ENCODE measurements at regions not wholly inside any gene's neighbourhood (a gene's known extent, or its start where the extent isn't known, plus 50 kb on each side); places are given as distances from the start of the nearest gene placed in this dataset.
"Not testable (repeated sequence)": the region's sequence is repeated elsewhere in the genome, so short reads cannot be mapped to it uniquely, and the experiment has no call there.

DNA sequence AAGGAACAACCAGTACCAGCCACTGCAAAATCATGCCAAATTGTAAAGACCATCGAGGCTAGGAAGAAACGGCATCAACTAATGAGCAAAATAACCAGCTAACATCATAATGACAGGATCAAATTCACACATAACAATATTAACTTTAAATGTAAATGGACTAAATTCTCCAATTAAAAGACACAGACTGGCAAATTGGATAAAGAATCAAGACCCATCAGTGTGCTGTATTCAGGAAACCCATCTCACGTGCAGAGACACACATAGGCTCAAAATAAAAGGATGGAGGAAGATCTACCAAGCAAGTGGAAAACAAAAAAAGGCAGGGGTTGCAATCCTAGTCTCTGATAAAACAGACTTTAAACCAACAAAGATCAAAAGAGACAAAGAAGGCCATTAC lies 97.6 kb downstream of the GPX5 start:
- not testable (repeated sequence) for DNase-seq (ENCODE audit: low spot score)

DNA sequence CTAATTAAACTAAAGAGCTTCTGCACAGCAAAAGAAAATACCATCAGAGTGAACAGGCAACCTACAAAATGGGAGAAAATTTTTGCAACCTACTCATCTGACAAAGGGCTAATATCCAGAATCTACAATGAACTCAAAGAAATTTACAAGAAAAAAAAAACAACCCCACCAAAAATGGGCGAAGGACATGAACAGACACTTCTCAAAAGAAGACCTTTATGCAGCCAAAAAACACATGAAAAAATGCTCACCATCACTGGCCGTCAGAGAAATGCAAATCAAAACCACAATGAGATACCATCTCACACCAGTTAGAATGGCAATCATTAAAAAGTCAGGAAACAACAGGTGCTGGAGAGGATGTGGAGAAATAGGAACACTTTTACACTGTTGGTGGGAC lies 100.7 kb downstream of the GPX5 start:
- DNase-seq (ENCODE audit: low spot score), result not testable (repeated sequence)

DNA sequence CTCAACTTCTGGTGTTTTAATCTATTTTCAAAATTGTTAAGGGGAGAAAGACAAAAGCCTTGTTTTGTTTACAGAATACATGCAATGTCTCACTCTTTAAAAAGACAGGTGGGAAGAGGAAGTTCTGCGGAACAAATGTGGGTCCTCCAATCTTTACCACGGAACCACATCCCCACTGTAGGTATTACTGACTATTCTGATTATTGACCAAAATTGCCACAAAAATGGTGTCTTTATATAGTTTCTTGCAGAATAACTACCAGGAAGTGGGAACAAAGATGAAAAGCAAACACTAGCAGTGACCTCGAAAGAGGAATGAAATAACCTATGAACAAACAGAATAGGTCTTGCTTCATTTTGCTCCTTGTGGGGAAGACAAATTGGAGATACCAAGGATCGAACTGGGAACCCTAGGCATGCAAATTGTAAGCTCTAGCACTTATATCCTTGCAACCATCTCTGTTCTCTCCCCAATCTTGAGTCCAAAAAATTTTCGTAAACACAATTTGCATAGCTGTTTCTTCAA lies 106.7 kb downstream of the GPX5 start:
- DNase-seq (ENCODE audit: low spot score), result no peak

DNA sequence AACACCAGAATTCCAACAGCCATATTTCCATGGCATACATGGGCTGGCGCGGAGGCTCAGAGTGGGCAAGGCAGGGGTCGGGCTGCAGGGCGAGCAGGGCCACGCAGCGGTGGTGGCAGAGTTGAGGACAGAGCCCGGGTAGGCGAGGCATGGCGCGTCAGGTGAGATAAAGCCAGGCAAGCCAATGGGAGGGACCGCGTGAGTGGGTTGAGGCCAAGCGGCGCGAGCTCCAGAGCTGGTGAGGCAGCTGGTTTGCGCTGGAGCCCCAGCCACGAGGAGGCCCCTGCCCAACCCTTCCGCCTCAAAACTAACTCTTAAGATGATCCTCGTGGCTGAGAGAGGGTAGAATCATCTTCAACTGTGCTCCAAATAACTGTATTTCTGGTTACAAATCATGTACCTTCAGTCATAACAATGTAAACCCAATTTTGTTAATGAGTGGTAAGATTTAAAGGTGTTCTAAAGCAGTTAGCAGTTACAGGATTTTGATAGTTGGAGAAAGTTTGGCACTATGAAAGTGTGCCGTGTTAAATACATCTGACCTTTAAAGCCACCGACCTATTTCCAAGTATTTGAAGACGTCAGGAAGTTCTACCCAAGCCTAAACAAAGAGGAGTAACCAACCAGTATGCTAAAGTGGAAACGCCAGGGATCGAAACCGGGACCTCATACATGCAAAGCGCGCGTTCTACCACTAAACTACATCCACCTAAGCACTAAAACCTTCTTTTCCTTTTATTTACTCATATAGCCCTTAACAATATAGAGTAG lies 107.9 kb downstream of the GPX5 start:
- no peak for DNase-seq (ENCODE audit: low spot score)

DNA sequence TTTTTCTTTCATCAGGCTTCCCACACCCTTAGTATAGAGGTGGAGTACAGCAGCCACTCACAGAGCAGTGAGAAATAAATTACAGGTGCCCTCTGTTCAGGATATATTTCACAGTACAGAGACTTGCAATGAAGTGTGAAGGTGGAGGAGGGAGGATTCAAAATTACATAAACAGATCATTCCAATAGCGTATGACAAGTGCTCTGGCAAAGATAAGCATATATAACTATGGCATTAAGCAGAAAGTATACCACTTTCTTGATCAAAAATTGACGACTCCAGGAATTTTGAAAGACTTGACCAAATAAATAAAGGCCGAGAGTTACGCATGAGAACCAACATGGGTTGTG lies 108.7 kb downstream of the GPX5 start:
- DNase-seq (ENCODE audit: low spot score), result no peak

DNA sequence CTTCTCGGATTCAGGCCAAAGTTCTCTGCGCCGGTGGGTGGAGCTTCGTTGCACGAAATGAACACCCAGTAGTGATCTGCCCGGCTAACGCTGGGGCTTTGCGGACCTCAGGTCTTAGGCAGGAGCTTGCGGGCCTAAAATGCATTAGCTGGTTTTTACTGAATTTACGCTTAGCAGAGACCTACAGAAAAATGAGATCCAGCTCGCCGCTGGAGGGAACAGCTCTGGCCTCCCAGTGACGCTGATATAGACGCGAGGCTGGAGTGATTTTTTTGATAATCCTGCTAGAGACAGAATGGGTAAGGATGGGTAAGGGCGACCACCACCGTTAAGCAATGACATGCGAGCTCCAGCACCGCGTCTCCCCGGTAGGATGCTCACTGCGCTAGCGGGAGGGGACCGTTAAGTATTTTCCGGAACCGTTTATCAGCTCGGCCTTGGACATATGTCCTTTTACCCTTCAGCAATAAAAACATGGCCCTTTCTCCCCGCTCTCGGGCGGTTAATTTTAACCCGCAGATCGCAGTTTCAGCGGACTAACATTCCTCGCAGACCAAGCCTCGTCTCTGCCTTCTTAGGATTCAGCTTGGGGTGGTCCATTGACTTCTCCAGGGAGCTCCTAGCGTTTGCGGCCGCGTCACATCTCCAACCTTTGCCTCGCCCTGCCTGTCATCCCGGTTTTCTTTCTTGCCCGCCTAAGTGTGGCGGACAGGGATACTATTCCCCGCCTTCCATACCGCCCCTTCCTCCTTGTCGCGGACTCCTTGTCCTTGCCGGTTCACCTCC lies 109.3 kb downstream of the GPX5 start:
- DNase-seq (ENCODE audit: low spot score), result no peak

DNA sequence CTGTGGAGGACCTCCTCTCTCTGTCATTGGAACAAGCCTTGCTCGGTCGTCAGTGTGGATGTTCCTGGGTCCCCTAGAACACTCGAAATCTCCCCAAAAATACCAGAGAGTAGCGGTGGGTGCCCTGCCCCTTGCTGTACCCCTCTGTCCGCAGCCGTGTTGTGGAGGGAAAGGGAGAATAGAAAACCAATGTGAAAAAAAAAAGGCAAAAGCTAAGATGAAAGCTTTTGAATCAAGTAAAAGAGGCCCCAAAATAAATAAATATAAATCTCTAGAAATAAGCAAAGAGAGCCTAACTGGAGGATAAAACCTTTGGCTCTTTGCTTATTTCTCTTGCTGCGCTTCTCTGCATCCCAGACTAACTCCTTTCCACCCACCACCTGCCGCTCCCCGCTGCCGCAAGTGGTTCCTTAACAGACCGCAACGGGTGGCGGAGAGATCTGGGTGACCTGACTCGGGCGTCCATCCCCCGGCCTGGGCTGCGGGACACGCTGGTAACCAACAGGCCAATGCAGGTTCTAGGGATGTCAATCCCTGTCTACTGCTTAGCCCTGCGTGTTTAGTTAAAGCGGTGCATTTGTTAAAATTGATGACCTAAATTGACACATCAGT lies 110.0 kb downstream of the GPX5 start:
- DNase-seq (ENCODE audit: low spot score), result no peak

DNA sequence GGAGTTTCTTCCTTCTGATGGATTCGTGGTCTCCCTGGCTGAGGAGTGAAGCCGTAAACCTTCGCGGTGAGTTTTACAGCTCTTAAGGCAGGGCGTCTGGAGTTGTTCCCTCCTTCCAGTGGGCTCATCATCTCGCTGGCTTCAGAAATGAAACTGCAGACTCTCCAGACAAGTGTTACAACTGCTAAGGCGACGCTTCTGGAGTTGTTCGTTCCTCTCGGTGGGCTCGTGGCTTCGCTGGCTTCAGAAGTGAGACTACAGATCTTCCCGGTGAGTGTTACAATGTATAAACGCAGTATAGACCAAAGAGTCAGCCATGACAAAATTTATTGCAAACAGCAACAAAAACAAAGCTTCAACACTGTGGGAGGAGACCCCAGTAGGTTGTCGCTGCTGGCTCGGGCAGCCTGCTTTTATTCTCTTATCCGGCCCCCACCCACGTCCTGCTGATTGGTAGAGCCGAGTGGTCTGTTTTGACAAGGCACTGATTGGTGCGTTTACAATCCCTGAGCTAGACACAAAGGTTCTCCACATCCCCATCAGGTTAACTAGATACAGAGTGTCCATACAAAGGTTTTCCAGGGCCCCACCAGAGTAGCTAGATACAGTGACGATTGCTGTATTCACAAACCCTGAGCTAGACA lies 113.2 kb downstream of the GPX5 start:
- no peak for DNase-seq (ENCODE audit: low spot score)

DNA sequence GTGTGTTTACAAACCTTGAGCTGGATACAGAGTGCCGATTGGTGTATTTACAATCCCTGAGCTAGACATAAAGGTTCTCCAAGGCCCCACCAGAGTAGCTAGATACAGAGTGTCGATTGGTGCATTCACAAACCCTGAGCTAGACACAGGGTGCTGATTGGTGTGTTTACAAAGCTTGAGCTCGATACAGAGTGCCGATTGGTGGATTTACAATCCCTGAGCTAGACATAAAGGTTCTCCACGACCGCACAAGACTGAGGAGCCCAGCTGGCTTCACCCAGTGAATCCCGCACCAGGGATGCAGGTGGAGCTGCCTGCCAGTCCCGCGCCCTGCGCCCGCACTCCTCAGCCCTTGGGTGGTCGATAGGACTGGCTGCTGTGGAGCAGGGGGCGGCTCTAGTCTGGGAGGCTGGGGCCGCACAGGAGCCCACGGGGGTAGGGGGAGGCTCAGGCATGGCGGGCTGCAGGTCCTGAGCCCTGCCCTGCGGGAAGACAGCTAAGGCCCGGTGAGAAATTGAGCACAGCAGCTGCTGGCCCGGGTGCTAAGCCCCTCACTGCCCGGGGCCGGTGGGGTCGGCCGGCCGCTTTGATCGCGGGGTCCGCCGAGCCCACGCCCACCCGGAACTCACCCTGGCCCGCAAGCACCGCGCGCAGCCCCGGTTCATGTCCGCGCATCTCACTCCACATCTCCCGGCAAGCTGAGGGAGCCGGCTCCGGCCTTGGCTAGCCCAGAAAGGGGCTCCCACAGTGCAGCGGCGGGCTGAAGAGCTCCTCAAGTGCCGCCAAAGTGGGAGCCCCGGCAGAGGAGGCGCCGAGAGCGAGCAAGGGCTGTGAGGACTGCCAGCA lies 114.0 kb downstream of the GPX5 start:
- not testable (repeated sequence) for DNase-seq (ENCODE audit: low spot score)

DNA sequence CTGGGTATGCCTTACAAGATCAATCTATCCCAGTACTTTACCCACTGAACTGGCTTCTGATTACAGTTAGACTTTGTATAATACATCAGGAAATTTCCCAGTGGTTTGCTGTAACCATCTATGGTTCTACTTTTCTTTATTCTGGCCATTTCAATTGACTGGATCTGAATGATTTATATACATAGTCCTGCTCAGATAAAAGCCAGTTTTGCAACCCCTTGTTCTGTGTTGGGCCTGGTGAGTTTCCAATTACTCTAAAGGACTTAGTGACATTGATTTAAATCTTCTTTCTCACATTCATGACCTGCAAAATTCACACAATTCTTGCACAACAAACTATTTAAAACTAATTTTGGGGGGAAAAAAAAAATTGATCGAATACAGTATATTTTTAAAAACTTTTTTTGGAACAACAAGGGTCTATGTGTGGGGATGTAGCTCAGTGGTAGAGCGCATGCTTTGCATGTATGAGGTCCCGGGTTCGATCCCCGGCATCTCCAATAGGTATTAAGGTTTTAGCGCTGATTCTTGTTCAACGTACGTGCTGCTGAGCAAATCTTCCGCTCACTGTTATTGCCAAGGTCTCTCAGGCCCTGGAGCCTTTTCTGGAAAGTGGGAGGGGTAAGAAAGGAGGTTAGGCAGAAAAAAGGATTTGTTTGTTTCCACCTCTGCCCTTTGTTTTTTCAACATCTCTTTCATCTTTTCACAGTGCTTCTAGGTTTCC lies 117.5 kb downstream of the GPX5 start:
- DNase-seq (ENCODE audit: low spot score), result peak; percentile 61

DNA sequence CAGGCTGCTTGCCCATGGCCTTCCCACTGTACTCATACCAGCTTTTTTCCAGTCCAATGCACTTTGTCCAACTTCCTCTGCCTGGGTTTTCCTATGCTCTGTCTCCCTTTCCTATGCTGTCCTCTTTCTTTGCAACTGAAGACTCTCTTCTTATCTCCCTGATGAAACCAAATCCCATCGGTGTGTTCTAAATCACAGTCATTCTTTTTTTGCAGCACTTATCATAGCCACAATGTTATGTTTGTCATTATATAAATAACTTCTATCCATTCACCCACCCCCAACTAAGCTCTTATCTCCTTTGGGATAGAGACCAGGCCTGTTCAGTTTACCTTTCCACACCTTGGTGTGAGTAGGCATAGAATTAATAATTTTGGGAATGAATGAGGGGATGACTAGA lies 121.0 kb downstream of the GPX5 start:
- DNase-seq (ENCODE audit: low spot score), result no peak

DNA sequence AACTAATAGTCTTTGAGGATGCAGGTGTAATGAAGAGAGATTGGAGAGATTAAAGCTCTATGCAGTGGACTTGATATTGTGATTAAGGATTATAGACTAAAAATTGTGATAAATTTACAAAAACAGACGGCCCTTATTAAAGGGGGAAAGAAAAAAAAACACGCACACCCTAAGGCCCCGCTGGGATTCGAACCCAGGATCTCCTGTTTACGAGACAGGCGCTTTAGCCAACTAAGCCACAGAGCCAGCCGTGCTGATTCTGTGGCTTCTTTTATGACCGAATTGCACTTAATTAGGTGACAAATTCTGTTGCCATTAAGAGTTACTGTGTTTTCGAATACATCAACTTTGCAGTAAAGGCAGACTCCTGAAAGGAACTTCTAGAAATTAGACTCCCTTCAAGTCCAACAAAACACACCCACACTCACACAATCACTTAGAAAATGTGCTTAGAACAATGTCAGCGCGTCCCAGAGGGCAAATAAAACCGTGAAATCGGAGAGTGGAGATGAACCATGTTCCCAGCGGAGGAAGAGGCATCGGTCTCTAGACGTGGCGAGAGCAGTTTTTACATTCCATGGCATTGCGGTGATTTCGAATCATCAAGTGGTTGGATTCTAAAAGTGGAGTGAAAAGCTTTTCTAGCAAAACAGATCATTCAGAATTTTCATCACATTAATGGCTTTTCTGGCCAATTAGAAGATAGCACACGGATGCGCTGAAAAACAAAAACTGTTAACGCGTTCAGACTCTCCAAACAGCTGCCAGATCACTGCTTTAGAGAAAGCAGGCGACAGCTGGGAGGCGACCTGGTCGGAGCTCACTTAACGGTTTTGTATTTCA lies 122.6 kb downstream of the GPX5 start:
- DNase-seq (ENCODE audit: low spot score), result peak; percentile 78

DNA sequence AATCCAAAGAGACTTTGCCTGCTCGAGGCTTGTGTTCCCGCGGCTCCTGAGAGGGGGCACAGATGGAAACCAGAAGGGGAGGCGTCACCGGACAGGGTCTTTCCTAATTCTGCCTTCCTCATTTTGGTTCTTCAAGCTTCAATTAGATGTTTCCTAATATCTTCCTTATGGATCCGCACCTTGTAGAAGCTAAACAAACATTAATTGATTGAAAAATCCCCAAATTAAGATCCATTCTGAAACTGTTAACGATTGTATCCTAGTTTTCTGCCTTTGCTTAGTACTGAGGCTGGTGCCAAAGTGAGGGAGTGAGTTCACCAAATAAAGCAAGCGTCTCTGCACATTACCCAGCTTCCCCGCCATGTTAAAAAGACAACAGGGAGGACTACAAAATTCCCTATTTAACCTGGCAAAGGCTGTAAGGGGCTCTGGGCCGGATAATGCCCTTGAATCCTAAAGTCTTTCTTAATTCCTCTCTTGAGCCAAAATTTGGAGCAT lies 123.2 kb downstream of the GPX5 start:
- DNase-seq (ENCODE audit: low spot score), result peak; percentile 6

DNA sequence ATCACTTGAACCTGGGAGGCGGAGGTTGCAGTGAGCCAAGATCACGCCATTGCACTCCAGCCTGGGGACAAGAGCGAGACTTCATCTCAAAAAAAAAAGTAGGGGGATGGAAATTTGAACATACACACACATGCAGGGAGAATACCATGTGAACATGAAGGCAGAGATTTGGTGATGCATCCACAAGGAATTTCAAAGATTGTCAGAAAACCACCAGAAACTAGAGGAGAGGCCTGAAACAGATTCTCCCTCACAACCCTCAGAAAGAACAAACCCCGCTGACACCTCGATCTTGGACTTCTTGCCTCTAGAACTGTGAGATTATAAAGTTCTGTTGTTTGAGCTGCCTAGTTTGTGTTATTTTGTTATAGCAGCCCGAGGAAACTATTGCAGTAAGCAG lies 125.5 kb downstream of the GPX5 start:
- no peak for DNase-seq (ENCODE audit: low spot score)

DNA sequence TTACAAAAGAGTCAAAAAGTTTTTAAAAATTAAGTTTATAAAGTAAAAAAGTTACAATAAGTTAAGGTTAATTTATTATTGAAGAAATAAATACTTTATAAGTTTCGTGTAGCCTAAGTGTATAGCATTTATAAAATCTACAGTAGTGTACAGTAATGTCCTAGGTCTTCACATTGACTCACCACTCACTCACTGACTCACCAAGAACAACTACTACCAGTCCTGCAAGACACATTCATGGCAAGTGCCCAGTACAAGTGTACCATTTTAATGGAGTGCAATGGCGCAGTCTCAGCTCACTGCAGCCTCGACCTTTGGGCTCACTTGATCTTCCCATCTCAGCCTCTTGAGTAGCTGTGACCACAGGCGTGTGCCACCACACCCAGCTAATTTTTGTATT lies 128.2 kb downstream of the GPX5 start:
- no peak for DNase-seq (ENCODE audit: low spot score)

DNA sequence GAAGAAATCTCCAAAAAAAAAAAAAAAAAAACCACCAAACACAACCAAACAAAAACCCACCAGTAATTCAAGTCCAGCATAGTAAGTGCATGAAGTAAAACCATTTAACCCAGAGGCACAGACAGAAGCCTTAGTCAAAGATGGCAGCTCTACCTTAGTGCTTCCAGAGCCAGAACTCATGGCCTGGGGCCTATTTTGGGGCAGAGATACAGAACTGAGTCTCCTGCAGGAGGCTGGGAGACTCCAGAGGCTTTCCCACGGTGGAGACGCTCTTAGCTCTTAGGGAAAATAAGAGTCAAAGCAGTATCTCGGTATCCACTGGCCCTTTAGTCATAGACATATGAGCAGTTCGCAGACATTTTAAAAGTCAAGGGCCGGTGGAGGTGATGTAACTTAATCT lies 129.5 kb downstream of the GPX5 start:
- no peak for DNase-seq (ENCODE audit: low spot score)

DNA sequence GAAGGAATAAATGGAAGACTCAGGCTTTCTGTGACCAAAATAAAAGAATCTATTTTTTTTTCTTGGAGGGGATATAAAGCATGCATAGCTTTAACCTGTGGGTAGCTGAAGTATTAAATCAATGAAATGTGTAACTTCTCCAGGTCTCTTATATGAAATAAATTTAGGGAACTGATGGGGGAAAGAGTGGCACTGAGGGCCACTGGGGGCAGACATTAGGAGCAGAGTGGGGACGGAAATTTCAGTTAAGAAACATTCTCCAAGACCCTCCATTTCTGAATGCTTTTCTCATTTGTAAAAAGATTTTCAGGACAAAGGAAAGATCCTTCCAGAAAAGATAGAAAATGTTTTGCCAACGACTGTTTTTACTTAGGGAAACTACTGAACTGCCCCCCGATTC lies 131.0 kb downstream of the GPX5 start:
- DNase-seq (ENCODE audit: low spot score), result no peak

DNA sequence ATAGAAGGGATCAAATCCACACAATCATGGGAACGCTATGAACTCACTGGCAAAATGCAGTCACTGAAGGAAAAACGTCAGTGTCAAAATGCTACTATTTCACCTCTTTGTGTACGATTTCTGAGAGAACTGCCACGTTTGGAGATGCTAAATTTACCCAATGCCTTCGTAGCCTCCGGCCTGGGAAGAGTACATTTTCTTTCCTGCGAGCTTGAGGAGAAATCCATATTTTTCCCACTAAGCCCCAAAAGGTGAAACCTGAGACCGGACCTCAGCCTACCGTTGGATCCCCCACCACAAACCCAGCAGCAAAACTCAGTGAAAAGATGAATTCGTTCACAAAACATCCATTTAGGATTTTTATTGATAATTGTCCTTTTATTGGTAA lies 131.7 kb downstream of the GPX5 start:
- DNase-seq (ENCODE audit: low spot score), result no peak

DNA sequence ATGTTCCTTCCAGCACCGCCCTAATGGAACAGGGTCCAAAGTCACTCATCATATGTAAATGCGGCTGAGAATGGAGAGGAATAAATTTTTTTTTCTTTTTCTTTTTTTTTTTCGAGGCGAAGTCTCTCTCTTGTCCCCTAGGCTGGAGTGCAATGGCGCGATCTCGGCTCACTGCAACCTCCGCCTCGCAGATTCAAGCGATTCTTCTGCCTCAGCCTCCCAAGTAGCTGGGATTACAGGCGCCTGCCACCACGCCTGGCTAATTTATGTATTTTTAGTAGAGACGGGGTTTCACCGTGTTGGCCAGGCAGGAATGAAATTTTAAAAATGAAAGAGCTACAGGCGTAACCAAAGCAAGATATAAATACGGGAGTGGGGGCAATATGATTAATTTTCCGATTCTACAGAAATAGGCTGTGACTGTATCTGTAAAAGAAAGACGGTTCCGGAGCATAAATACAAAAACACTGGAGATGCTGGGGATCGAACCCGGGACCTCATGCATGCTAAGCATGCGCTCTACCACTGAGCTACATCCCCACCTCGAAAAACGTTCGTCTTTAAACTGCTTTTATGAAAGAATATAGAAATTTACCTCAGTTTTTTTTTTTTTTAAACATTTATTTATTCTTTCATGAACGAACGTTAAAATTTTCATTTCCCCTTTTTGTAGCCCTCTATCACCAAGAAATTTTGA lies 132.2 kb downstream of the GPX5 start:
- DNase-seq (ENCODE audit: low spot score), result peak; percentile 49

Measured in kidney capillary endothelial cell (primary cell).